ENCODE measurements at regions not wholly inside any gene's neighbourhood (a gene's known extent, or its start where the extent isn't known, plus 50 kb on each side); places are given as distances from the start of the nearest gene placed in this dataset.

- no peak for TF ChIP-seq CTCF (IDR thresholded peaks at IDR 0.05; ENCODE audit: low read depth, low read length, missing control alignments)
- no peak for DNase-seq (ENCODE audit: low read depth)
- no peak overlapping the region for H3K4me3 ChIP-seq (ENCODE audit: low read depth, low read length)
Observed at GRCh38 chr4:11182031-11182430, 246.7 kb downstream of the HS3ST1 start.

GRCh38 chr4:11179796-11180195, 248.9 kb downstream of the HS3ST1 start:
- TF ChIP-seq CTCF (IDR thresholded peaks at IDR 0.05; ENCODE audit: low read depth, low read length, missing control alignments), result no peak
- no peak for DNase-seq (ENCODE audit: low read depth)
- H3K4me3 ChIP-seq (ENCODE audit: low read depth, low read length), result no peak overlapping the region

- no peak for TF ChIP-seq CTCF (IDR thresholded peaks at IDR 0.05; ENCODE audit: low read depth, low read length, missing control alignments)
- no peak for DNase-seq (ENCODE audit: low read depth)
- H3K4me3 ChIP-seq (ENCODE audit: low read depth, low read length), result no peak overlapping the region
Observed at GRCh38 chr4:11178433-11178832, 250.3 kb downstream of the HS3ST1 start.

GRCh38 chr4:11175374-11175773, 253.3 kb downstream of the HS3ST1 start:
- no peak for TF ChIP-seq CTCF (IDR thresholded peaks at IDR 0.05; ENCODE audit: low read depth, low read length, missing control alignments)
- no peak for DNase-seq (ENCODE audit: low read depth)

GRCh38 chr4:11166606-11167005, 262.1 kb downstream of the HS3ST1 start:
- DNase-seq (ENCODE audit: low read depth), result no peak
- no peak overlapping the region for H3K4me3 ChIP-seq (ENCODE audit: low read depth, low read length)
- TF ChIP-seq CTCF (IDR thresholded peaks at IDR 0.05; ENCODE audit: low read depth, low read length, missing control alignments), result no peak

More at GRCh38 chr4:11175374-11175773, 253.3 kb downstream of the HS3ST1 start:
- no peak overlapping the region for H3K4me3 ChIP-seq (ENCODE audit: low read depth, low read length)

GRCh38 chr4:11166034-11166433, 262.7 kb downstream of the HS3ST1 start:
- no peak overlapping the region for H3K4me3 ChIP-seq (ENCODE audit: low read depth, low read length)
- no peak for DNase-seq (ENCODE audit: low read depth)
- no peak for TF ChIP-seq CTCF (IDR thresholded peaks at IDR 0.05; ENCODE audit: low read depth, low read length, missing control alignments)

- no peak for TF ChIP-seq CTCF (IDR thresholded peaks at IDR 0.05; ENCODE audit: low read depth, low read length, missing control alignments)
- DNase-seq (ENCODE audit: low read depth), result no peak
- no peak overlapping the region for H3K4me3 ChIP-seq (ENCODE audit: low read depth, low read length)
Observed at GRCh38 chr4:11165052-11165451, 263.6 kb downstream of the HS3ST1 start.
